GM20000 (cell line): ENCODE measurements at regions not wholly inside any gene's neighbourhood (a gene's known extent, or its start where the extent isn't known, plus 50 kb on each side); places are given as distances from the start of the nearest gene placed in this dataset.

Experiments
- DNase-seq: peaks from one replicate; pipeline ENCODE4 v3.0.0; 2012; ENCODE audit warnings: low spot score
- CTCF ChIP-seq: IDR thresholded peaks from 2 replicates; pipeline ENCODE4 v1.5.1; 2012; ENCODE audit warnings: mild to moderate bottlenecking, control low read depth; ENCODE audit errors: extremely low read depth, missing control alignments

GRCh38 chr6:21375151-21376116, 218.1 kb upstream of the SOX4 start:
- peak; percentile 13 for DNase-seq

GRCh38 chr6:21377356-21377755, 216.2 kb upstream of the SOX4 start:
- DNase-seq, result no peak
- TF ChIP-seq CTCF, result no peak

More at GRCh38 chr6:21375151-21376116, 218.1 kb upstream of the SOX4 start:
- TF ChIP-seq CTCF, result no peak

- no peak for DNase-seq
- TF ChIP-seq CTCF, result no peak
These were observed 212.1 kb upstream of the SOX4 start for GRCh38 chr6:21381331-21381963.

- no peak for TF ChIP-seq CTCF
These were observed 210.6 kb upstream of the SOX4 start for GRCh38 chr6:21382821-21383449.

GRCh38 chr6:21383450-21384085, 210.0 kb upstream of the SOX4 start:
- no peak for TF ChIP-seq CTCF
- DNase-seq, result no peak

More at GRCh38 chr6:21382821-21383449, 210.6 kb upstream of the SOX4 start:
- no peak for DNase-seq

GRCh38 chr6:21384216-21384615, 209.3 kb upstream of the SOX4 start:
- no peak for TF ChIP-seq CTCF
- DNase-seq, result no peak
